H1 (cell line): ENCODE measurements at regions not wholly inside any gene's neighbourhood (a gene's known extent, or its start where the extent isn't known, plus 50 kb on each side); places are given as distances from the start of the nearest gene placed in this dataset.
"Not testable (repeated sequence)": the region's sequence is repeated elsewhere in the genome, so short reads cannot be mapped to it uniquely, and the experiment has no call there.

ENCODE experiments used
- CTCF ChIA-PET: fragments of 300-600 bp; sonication (Branson Sonifier 250); formaldehyde crosslinking; loops from one replicate; lab custom pipeline; 2021; ENCODE audit not compliant: partially characterized antibody; lab: Charles Lee
- POLR2A ChIA-PET: fragments of 300-600 bp; sonication (Branson Sonifier 250); formaldehyde crosslinking; loops from one replicate; lab custom pipeline; 2021; ENCODE audit warnings: inconsistent platforms; ENCODE audit not compliant: partially characterized antibody; lab: Charles Lee
- DNase-seq, 2 experiments: peaks; one replicate each; pipeline versions ENCODE4 v3.0.0 to v3.0.0-alpha.2; 2010 to 2022; ENCODE audit warnings: low spot score in 2 of 2, low read depth in 1 of 2, mixed read lengths in 1 of 2
- FAIRE-seq: peaks from 2 replicates; lab custom pipeline; 2011; peaks lifted over from hg19 to GRCh38; lab: Jason Lieb, UNC
- H2AFZ ChIP-seq: 2 replicates; pipeline ENCODE4 v1.8.1; 2012; ENCODE audit warnings: low read length, inconsistent platforms
- H2AK5ac ChIP-seq: 2 replicates; pipeline ENCODE4 v1.6.1; 2013; ENCODE audit warnings: low read depth, low read length
- H2BK120ac ChIP-seq: replicated peaks from 2 replicates; pipeline ENCODE3; 2013; ENCODE audit warnings: low read depth, low read length, inconsistent platforms
- H2BK12ac ChIP-seq: 2 replicates; pipeline ENCODE4 v1.6.1; 2013; ENCODE audit warnings: low read depth, low read length
- H2BK15ac ChIP-seq: 2 replicates; pipeline ENCODE4 v1.6.1; 2013; ENCODE audit warnings: low read length
- H2BK20ac ChIP-seq: 2 replicates; pipeline ENCODE4 v1.6.1; 2013; ENCODE audit warnings: low read length
- H2BK5ac ChIP-seq: 2 replicates; pipeline ENCODE4 v1.6.1; 2013; ENCODE audit warnings: low read depth, low read length
- H3K14ac ChIP-seq: 2 replicates; pipeline ENCODE4 v1.6.1; 2013; ENCODE audit warnings: inconsistent platforms; ENCODE audit not compliant: insufficient read length
- H3K18ac ChIP-seq: 2 replicates; pipeline ENCODE4 v1.6.1; 2013; ENCODE audit warnings: low read length; ENCODE audit errors: extremely low read depth
- H3K23ac ChIP-seq: 2 replicates; pipeline ENCODE4 v1.6.1; 2013; ENCODE audit warnings: inconsistent platforms; ENCODE audit not compliant: insufficient read length
- H3K23me2 ChIP-seq: 2 replicates; pipeline ENCODE4 v1.6.1; 2013; ENCODE audit warnings: low read depth, low read length
- H3K27ac ChIP-seq: 2 replicates; pipeline ENCODE4 v1.6.1; 2011; ENCODE audit warnings: low read depth, low read length, inconsistent platforms
- H3K27me3 ChIP-seq, 4 experiments: replicated peaks in 1 of 4; 1 replicate in 1 of 4; 2 replicates in 3 of 4; pipeline versions ENCODE4 v1.6.1 to v1.8.1; 2011 to 2013; ENCODE audit warnings: low read length in 3 of 4, mild to moderate bottlenecking in 3 of 4, inconsistent platforms in 2 of 4, mixed read lengths in 2 of 4, moderate library complexity in 1 of 4; ENCODE audit not compliant: control insufficient read depth in 3 of 4, insufficient read depth in 3 of 4; ENCODE audit errors: extremely low read depth in 1 of 4
- H3K36me3 ChIP-seq, 4 experiments: 2 replicates each; pipeline versions ENCODE4 v1.6.1 to v1.8.1; 2011 to 2013; ENCODE audit warnings: mild to moderate bottlenecking in 4 of 4, low read length in 3 of 4, moderate library complexity in 2 of 4, control low read depth in 1 of 4, inconsistent platforms in 1 of 4; ENCODE audit not compliant: insufficient read depth in 4 of 4, control insufficient read depth in 2 of 4
- H3K4ac ChIP-seq: replicated peaks from 2 replicates; pipeline ENCODE3; 2013; ENCODE audit warnings: low read length, low read depth, mixed read lengths, inconsistent platforms; ENCODE audit not compliant: insufficient read length
- H3K4me1 ChIP-seq, 4 experiments: replicated peaks in 1 of 4; 1 replicate in 1 of 4; 2 replicates in 3 of 4; pipeline versions ENCODE4 v1.6.1 to v1.8.1; 2011 to 2013; ENCODE audit warnings: low read length in 3 of 4, inconsistent platforms in 2 of 4, mixed read lengths in 1 of 4; ENCODE audit not compliant: insufficient read depth in 4 of 4, control insufficient read depth in 3 of 4
- H3K4me2 ChIP-seq, 2 experiments: 2 replicates each; pipeline versions ENCODE4 v1.6.1 to v1.8.1; 2011 to 2013; ENCODE audit warnings: low read depth in 2 of 2, low read length in 2 of 2, control low read depth in 1 of 2, inconsistent platforms in 1 of 2, mild to moderate bottlenecking in 1 of 2; ENCODE audit not compliant: insufficient read depth in 1 of 2
- H3K4me3 ChIP-seq, 4 experiments: fragments of 200-600, 300-600 bp in 1 of 4; sonication (generic), shearing (Covaris generic), sonication (Bioruptor Twin) in 1 of 4; 2 replicates each; pipeline versions ENCODE4 v1.5.1 to v1.8.1; 2011 to 2016; ENCODE audit warnings: low read length in 4 of 4, low read depth in 3 of 4, control low read depth in 2 of 4, inconsistent platforms in 2 of 4, mild to moderate bottlenecking in 2 of 4, mixed read lengths in 1 of 4, moderate library complexity in 1 of 4; ENCODE audit not compliant: insufficient read depth in 2 of 4; ENCODE audit errors: extremely low read depth in 1 of 4
- H3K56ac ChIP-seq: replicated peaks from 2 replicates; pipeline ENCODE3; 2013; ENCODE audit warnings: low read depth, mild to moderate bottlenecking, mixed read lengths, low read length, inconsistent platforms; ENCODE audit not compliant: insufficient read length
- H3K79me1 ChIP-seq: 2 replicates; pipeline ENCODE4 v1.6.1; 2013; ENCODE audit warnings: low read depth, low read length, control low read depth
- H3K79me2 ChIP-seq, 2 experiments: 2 replicates each; pipeline versions ENCODE4 v1.6.1 to v1.8.1; 2012 to 2013; ENCODE audit warnings: low read length in 2 of 2, mild to moderate bottlenecking in 2 of 2, inconsistent platforms in 1 of 2; ENCODE audit not compliant: insufficient read depth in 2 of 2, control insufficient read depth in 1 of 2
- H3K9ac ChIP-seq, 4 experiments: replicated peaks in 1 of 4; 1 replicate in 1 of 4; 2 replicates in 3 of 4; pipeline versions ENCODE4 v1.6.1 to v1.8.1; 2011 to 2013; ENCODE audit warnings: low read depth in 3 of 4, low read length in 3 of 4, control low read depth in 2 of 4, mild to moderate bottlenecking in 2 of 4, moderate library complexity in 2 of 4, inconsistent platforms in 1 of 4; ENCODE audit errors: extremely low read depth in 1 of 4
- H3K9me3 ChIP-seq, 2 experiments: 2 replicates each; pipeline versions ENCODE4 v1.6.1 to v1.8.1; 2012 to 2013; ENCODE audit warnings: mild to moderate bottlenecking in 2 of 2, moderate library complexity in 2 of 2, control low read depth in 1 of 2, inconsistent platforms in 1 of 2, low read depth in 1 of 2, low read length in 1 of 2, mixed read lengths in 1 of 2; ENCODE audit not compliant: insufficient read depth in 2 of 2
- H4K20me1 ChIP-seq, 2 experiments: replicated peaks in 1 of 2; 2 replicates each; pipeline versions ENCODE3 to v1.8.1; 2011 to 2013; ENCODE audit warnings: inconsistent platforms in 2 of 2, low read length in 2 of 2, mild to moderate bottlenecking in 1 of 2; ENCODE audit not compliant: insufficient read depth in 2 of 2, control insufficient read depth in 1 of 2
- H4K5ac ChIP-seq: 2 replicates; pipeline ENCODE4 v1.6.1; 2013; ENCODE audit warnings: low read length, low read depth, mixed read lengths, inconsistent platforms; ENCODE audit not compliant: insufficient read length
- H4K8ac ChIP-seq: 2 replicates; pipeline ENCODE4 v1.8.0; 2013; ENCODE audit warnings: mild to moderate bottlenecking, moderate library complexity, low read length, inconsistent platforms; ENCODE audit not compliant: insufficient read depth; ENCODE audit errors: extremely low read depth
- H4K91ac ChIP-seq: replicated peaks from 2 replicates; pipeline ENCODE3; 2013; ENCODE audit warnings: low read length, mixed read lengths, inconsistent platforms; ENCODE audit not compliant: insufficient read length
- WGBS, 2 experiments: shearing (Covaris generic) in 1 of 2; methylation state at CpG; one replicate each; pipeline versions ENCODE4 v1.1.6 to v1.1.7; 2013 to 2015; ENCODE audit warnings: low lambda C conversion rate in 2 of 2, mixed read lengths in 2 of 2, inconsistent platforms in 1 of 2, low coverage in 1 of 2, missing lambda C conversion rate in 1 of 2; ENCODE audit not compliant: insufficient replicate concordance in 2 of 2, insufficient coverage in 1 of 2, insufficient read length in 1 of 2; ENCODE audit errors: extremely low coverage in 1 of 2, missing lambda C conversion rate in 1 of 2; 5-methylcytosine and 5-hydroxymethylcytosine counted together

DNA sequence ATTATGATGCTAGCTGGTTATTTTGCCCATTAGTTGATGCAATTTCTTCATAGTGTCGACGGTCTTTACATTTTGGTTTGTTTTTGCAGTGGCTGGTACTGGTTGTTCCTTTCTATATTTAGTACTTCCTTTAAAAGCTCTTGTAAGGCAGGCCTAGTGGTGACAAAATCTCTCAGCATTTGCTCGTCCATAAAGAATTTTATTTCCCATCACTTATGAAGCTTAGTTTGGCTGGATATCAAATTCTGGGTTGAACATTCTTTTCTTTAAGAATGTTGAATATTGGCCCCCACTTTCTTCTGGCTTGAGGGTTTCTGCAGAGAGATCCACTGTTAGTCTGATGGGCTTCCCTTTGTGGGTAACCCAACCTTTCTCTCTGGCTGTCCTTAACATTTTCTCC, 219.8 kb upstream of the VLDLR start:
- H3K4me2 ChIP-seq, H2BK5ac ChIP-seq, H3K23me2 ChIP-seq, H3K4me3 ChIP-seq, H3K79me1 ChIP-seq, H3K36me3 ChIP-seq, H2BK20ac ChIP-seq, H4K91ac ChIP-seq, H4K8ac ChIP-seq, H4K5ac ChIP-seq, H3K23ac ChIP-seq, H3K4ac ChIP-seq, H3K4me1 ChIP-seq, POLR2A ChIA-PET, H2AK5ac ChIP-seq, H3K14ac ChIP-seq, H4K20me1 ChIP-seq, H3K9me3 ChIP-seq, H3K27me3 ChIP-seq, H2BK15ac ChIP-seq, H3K79me2 ChIP-seq, H2AFZ ChIP-seq, H3K56ac ChIP-seq, DNase-seq, H3K9ac ChIP-seq, H3K27ac ChIP-seq, CTCF ChIA-PET, H2BK120ac ChIP-seq, H3K18ac ChIP-seq, FAIRE-seq, H2BK12ac ChIP-seq: not testable (repeated sequence)
- 80% methylated on average over 3 of the region's 3 CpGs; no CpG with 5 or more reads in 1 of the 2 experiments for WGBS, 2 experiments
